Liver (tissue), 8 donors: ENCODE measurements at regions not wholly inside any gene's neighbourhood (a gene's known extent, or its start where the extent isn't known, plus 50 kb on each side); places are given as distances from the start of the nearest gene placed in this dataset.

Source experiments
- DNase-seq: peaks from one replicate; pipeline ENCODE4 v3.0.0-alpha.2; 2017; ENCODE audit warnings: low spot score
- H3K27ac ChIP-seq, 2 donors: one replicate each; pipeline ENCODE4 v1.7.0; 2013; ENCODE audit warnings: inconsistent platforms in 2 of 2, low read length in 2 of 2, control low read depth in 1 of 2, low read depth in 1 of 2, mild to moderate bottlenecking in 1 of 2
- H3K27me3 ChIP-seq, 4 donors: one replicate each; pipeline versions ENCODE4 v1.6.1 to v1.7.0; 2013; ENCODE audit warnings: low read length in 3 of 4, inconsistent platforms in 1 of 4, mild to moderate bottlenecking in 1 of 4, moderate library complexity in 1 of 4; ENCODE audit not compliant: control insufficient read depth in 4 of 4, insufficient read depth in 4 of 4
- H3K36me3 ChIP-seq, 4 donors: one replicate each; pipeline versions ENCODE4 v1.6.1 to v1.7.0; 2013; ENCODE audit warnings: low read length in 3 of 4, mild to moderate bottlenecking in 3 of 4, low read depth in 1 of 4, moderate library complexity in 1 of 4; ENCODE audit not compliant: control insufficient read depth in 4 of 4, insufficient read depth in 3 of 4
- H3K4me1 ChIP-seq, 4 donors: one replicate each; pipeline versions ENCODE4 v1.6.1 to v1.7.0; 2013; ENCODE audit warnings: low read length in 3 of 4, mild to moderate bottlenecking in 3 of 4, moderate library complexity in 1 of 4; ENCODE audit not compliant: control insufficient read depth in 4 of 4, insufficient read depth in 4 of 4
- H3K4me3 ChIP-seq, 3 donors: one replicate each; pipeline versions ENCODE4 v1.6.1 to v1.7.0; 2013; ENCODE audit warnings: low read length in 3 of 3, control low read depth in 1 of 3, low read depth in 1 of 3, mild to moderate bottlenecking in 1 of 3
- H3K9ac ChIP-seq, 2 donors: one replicate each; pipeline ENCODE4 v1.7.0; 2013; ENCODE audit warnings: low read length in 2 of 2, mild to moderate bottlenecking in 2 of 2, moderate library complexity in 2 of 2, control low read depth in 1 of 2, low read depth in 1 of 2
- H3K9me3 ChIP-seq, 4 donors: one replicate each; pipeline versions ENCODE4 v1.6.1 to v1.7.0; 2013; ENCODE audit warnings: low read length in 3 of 4; ENCODE audit not compliant: control insufficient read depth in 4 of 4
- EGR1 ChIP-seq, 2 donors: IDR thresholded peaks; 2 replicates each; pipeline ENCODE4 v1.6.1; 2016 to 2018; ENCODE audit warnings: antibody characterized with exemption in 2 of 2, low read depth in 2 of 2
- FOXA1 ChIP-seq: IDR thresholded peaks from 2 replicates; pipeline ENCODE4 v1.6.1; 2016; ENCODE audit warnings: antibody characterized with exemption
- GABPA ChIP-seq, 2 donors: IDR thresholded peaks in 1 of 2; conservative IDR thresholded peaks in 1 of 2; 2 replicates each; pipeline ENCODE4 v1.6.1; 2016; ENCODE audit warnings: antibody characterized with exemption in 2 of 2, mild to moderate bottlenecking in 1 of 2, moderate library complexity in 1 of 2
- HNF4A ChIP-seq, 2 donors: conservative IDR thresholded peaks; 2 replicates each; pipeline ENCODE4 v1.6.1; 2016; ENCODE audit warnings: antibody characterized with exemption in 2 of 2, mild to moderate bottlenecking in 2 of 2
- HNF4G ChIP-seq: IDR thresholded peaks from 2 replicates; pipeline ENCODE4 v1.6.1; 2016; ENCODE audit warnings: antibody characterized with exemption
- NR2F2 ChIP-seq: IDR thresholded peaks from 2 replicates; pipeline ENCODE4 v1.6.1; 2016; ENCODE audit warnings: antibody characterized with exemption
- RAD21 ChIP-seq, 2 donors: IDR thresholded peaks; 2 replicates each; pipeline ENCODE4 v1.6.1; 2016; ENCODE audit warnings: antibody characterized with exemption in 2 of 2, mild to moderate bottlenecking in 2 of 2
- RXRA ChIP-seq, 2 donors: IDR thresholded peaks; 2 replicates each; pipeline ENCODE4 v1.6.1; 2017 to 2018; ENCODE audit warnings: antibody characterized with exemption in 2 of 2, mild to moderate bottlenecking in 1 of 2
- TAF1 ChIP-seq: conservative IDR thresholded peaks from 2 replicates; pipeline ENCODE4 v1.6.1; 2016; ENCODE audit warnings: antibody characterized with exemption, mild to moderate bottlenecking
- YY1 ChIP-seq: IDR thresholded peaks from 2 replicates; pipeline ENCODE4 v1.6.1; 2016; ENCODE audit warnings: antibody characterized with exemption, mild to moderate bottlenecking
- WGBS: extraction: QIAGEN DNeasy Blood & Tissue Kit; methylation state at CpG from one replicate; pipeline ENCODE4 v1.1.7; 2013; 5-methylcytosine and 5-hydroxymethylcytosine counted together
- TF ChIP-seq, protein P1 (sequence below): fragments of 150-350 bp; IDR thresholded peaks from 2 replicates; pipeline ENCODE4 v1.5.1; 2017; ENCODE audit warnings: improper control_type of control experiment, low read depth, low read length; ENCODE audit not compliant: missing input control
- TF ChIP-seq, protein P2 (sequence below): IDR thresholded peaks from 2 replicates; pipeline ENCODE4 v1.6.1; 2016; ENCODE audit warnings: antibody characterized with exemption
- TF ChIP-seq, protein P3 (sequence below): IDR thresholded peaks from 2 replicates; pipeline ENCODE4 v1.6.1; 2016; ENCODE audit warnings: antibody characterized with exemption
- TF ChIP-seq, protein P4 (sequence below): IDR thresholded peaks from 2 replicates; pipeline ENCODE4 v1.6.1; 2016; ENCODE audit warnings: antibody characterized with exemption, mild to moderate bottlenecking
- donor health status: healthy.
- donor health status: healthy.
- donor health status: healthy.
- donor health status: healthy.
- donor health status: healthy.

DNA sequence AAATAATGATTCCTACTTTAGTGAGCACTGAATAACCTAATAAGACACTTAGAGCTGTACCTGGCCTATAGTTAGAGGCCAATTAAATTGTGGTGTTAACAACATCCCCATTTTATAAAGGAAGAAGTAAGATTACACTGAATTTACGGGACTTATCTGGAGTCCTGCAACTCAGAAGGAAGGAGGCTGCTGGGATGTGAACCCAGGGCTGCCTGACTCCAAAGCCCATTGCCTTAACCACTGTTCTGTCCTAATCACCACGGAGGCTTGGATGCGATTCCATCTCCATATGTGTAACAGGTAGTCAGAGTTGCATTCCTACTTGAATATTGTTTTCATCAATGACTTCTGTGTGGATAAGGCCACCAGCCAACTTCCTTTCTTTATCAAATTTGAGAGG lies 168.9 kb downstream of the SOCS6 start (continued):
- TF ChIP-seq, protein P1, sequence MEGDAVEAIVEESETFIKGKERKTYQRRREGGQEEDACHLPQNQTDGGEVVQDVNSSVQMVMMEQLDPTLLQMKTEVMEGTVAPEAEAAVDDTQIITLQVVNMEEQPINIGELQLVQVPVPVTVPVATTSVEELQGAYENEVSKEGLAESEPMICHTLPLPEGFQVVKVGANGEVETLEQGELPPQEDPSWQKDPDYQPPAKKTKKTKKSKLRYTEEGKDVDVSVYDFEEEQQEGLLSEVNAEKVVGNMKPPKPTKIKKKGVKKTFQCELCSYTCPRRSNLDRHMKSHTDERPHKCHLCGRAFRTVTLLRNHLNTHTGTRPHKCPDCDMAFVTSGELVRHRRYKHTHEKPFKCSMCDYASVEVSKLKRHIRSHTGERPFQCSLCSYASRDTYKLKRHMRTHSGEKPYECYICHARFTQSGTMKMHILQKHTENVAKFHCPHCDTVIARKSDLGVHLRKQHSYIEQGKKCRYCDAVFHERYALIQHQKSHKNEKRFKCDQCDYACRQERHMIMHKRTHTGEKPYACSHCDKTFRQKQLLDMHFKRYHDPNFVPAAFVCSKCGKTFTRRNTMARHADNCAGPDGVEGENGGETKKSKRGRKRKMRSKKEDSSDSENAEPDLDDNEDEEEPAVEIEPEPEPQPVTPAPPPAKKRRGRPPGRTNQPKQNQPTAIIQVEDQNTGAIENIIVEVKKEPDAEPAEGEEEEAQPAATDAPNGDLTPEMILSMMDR = no peak
- no peak for TF ChIP-seq HNF4G
- TF ChIP-seq RAD21 (IDR thresholded peaks at IDR 0.05) = no peak
- TF ChIP-seq RXRA (IDR thresholded peaks at IDR 0.05) = no peak
- TF ChIP-seq NR2F2 = no peak
- no peak for TF ChIP-seq GABPA (IDR thresholded peaks at IDR 0.05 in 1 of 2, conservative IDR thresholded peaks at IDR 0.05 in 1 of 2)
- TF ChIP-seq, protein P2, sequence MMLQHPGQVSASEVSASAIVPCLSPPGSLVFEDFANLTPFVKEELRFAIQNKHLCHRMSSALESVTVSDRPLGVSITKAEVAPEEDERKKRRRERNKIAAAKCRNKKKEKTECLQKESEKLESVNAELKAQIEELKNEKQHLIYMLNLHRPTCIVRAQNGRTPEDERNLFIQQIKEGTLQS = no peak
- no peak for TF ChIP-seq FOXA1

DNA sequence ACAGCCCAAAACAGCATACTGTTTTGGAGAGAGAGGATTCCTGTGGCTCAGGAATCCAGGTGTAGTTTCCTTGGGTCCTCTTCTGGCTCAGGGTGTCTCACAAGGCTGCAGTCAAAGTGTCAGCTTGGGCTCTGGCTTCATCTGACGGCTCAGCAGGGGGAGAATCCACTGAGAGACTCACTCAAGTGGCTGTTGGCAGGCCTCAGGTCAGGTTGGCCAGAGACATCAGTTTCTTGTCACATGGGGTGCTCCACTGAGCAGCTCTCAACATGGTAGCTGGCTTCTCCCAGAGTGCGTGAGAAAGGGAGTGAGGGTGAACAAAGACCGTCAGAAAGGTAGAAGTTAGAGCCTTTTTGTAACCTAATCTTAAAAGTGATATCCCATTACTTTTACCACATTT lies 168.4 kb downstream of the SOCS6 start:
- no peaks in the 10 kb centered on the region for H3K9me3 ChIP-seq
- DNase-seq = no peak
- no peaks in the 10 kb centered on the region for H3K36me3 ChIP-seq
- H3K9ac ChIP-seq = no peak overlapping the region
- TF ChIP-seq HNF4A (conservative IDR thresholded peaks at IDR 0.05) (no peak), RAD21 (IDR thresholded peaks at IDR 0.05) (no peak), FOXA1 (no peak), TAF1 (no peak), NR2F2 (no peak), YY1 (no peak)
- TF ChIP-seq, protein P3, sequence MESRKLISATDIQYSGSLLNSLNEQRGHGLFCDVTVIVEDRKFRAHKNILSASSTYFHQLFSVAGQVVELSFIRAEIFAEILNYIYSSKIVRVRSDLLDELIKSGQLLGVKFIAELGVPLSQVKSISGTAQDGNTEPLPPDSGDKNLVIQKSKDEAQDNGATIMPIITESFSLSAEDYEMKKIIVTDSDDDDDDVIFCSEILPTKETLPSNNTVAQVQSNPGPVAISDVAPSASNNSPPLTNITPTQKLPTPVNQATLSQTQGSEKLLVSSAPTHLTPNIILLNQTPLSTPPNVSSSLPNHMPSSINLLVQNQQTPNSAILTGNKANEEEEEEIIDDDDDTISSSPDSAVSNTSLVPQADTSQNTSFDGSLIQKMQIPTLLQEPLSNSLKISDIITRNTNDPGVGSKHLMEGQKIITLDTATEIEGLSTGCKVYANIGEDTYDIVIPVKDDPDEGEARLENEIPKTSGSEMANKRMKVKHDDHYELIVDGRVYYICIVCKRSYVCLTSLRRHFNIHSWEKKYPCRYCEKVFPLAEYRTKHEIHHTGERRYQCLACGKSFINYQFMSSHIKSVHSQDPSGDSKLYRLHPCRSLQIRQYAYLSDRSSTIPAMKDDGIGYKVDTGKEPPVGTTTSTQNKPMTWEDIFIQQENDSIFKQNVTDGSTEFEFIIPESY = no peak
- TF ChIP-seq, protein P4, sequence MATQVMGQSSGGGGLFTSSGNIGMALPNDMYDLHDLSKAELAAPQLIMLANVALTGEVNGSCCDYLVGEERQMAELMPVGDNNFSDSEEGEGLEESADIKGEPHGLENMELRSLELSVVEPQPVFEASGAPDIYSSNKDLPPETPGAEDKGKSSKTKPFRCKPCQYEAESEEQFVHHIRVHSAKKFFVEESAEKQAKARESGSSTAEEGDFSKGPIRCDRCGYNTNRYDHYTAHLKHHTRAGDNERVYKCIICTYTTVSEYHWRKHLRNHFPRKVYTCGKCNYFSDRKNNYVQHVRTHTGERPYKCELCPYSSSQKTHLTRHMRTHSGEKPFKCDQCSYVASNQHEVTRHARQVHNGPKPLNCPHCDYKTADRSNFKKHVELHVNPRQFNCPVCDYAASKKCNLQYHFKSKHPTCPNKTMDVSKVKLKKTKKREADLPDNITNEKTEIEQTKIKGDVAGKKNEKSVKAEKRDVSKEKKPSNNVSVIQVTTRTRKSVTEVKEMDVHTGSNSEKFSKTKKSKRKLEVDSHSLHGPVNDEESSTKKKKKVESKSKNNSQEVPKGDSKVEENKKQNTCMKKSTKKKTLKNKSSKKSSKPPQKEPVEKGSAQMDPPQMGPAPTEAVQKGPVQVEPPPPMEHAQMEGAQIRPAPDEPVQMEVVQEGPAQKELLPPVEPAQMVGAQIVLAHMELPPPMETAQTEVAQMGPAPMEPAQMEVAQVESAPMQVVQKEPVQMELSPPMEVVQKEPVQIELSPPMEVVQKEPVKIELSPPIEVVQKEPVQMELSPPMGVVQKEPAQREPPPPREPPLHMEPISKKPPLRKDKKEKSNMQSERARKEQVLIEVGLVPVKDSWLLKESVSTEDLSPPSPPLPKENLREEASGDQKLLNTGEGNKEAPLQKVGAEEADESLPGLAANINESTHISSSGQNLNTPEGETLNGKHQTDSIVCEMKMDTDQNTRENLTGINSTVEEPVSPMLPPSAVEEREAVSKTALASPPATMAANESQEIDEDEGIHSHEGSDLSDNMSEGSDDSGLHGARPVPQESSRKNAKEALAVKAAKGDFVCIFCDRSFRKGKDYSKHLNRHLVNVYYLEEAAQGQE = no peak
- no peaks in the 10 kb centered on the region for H3K27me3 ChIP-seq
- no peak overlapping the region for H3K27ac ChIP-seq
- 61% methylated on average over 3 of the region's 3 CpGs for WGBS
- no peak overlapping the region for H3K4me3 ChIP-seq
- no peaks in the 10 kb centered on the region for H3K4me1 ChIP-seq

DNA sequence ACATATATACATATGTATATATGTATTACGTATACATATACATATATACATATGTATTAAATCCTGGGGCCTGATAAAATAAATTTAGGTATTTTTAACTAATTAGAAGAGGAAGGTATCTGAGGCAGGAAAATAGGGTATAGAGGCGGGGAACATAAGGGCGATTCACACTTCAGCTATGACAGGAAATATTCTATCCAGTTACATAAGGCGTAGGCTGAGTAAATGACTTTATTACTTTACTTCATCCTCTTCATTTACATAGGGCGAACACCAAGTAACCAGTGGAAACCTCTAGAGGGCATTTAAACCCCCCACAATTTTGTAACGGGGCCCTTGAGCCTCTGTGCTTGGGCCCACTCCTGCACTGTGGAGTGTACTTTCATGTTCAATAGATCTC lies 167.5 kb downstream of the SOCS6 start:
- 88% methylated on average over 6 of the region's 6 CpGs for WGBS
- Histone ChIP-seq H3K27ac (no peak overlapping the region), H3K9ac (no peak overlapping the region), H3K9me3 (no peaks in the 10 kb centered on the region), H3K27me3 (no peaks in the 10 kb centered on the region), H3K4me1 (no peaks in the 10 kb centered on the region), H3K36me3 (no peaks in the 10 kb centered on the region), H3K4me3 (no peak overlapping the region)
- DNase-seq = no peak
- TF ChIP-seq GABPA (IDR thresholded peaks at IDR 0.05 in 1 of 2, conservative IDR thresholded peaks at IDR 0.05 in 1 of 2) = no peak
- TF ChIP-seq HNF4G = no peak
- TF ChIP-seq YY1 = no peak
- TF ChIP-seq TAF1 = no peak
- no peak for TF ChIP-seq RXRA (IDR thresholded peaks at IDR 0.05)
- TF ChIP-seq, protein P2 = no peak
- no peak for TF ChIP-seq NR2F2
- no peak for TF ChIP-seq EGR1 (IDR thresholded peaks at IDR 0.05; ENCODE audit: low read depth in 2 of 2)
- TF ChIP-seq FOXA1 = no peak
